ENCODE measurements at regions not wholly inside any gene's neighbourhood (a gene's known extent, or its start where the extent isn't known, plus 50 kb on each side); places are given as distances from the start of the nearest gene placed in this dataset.

DNA sequence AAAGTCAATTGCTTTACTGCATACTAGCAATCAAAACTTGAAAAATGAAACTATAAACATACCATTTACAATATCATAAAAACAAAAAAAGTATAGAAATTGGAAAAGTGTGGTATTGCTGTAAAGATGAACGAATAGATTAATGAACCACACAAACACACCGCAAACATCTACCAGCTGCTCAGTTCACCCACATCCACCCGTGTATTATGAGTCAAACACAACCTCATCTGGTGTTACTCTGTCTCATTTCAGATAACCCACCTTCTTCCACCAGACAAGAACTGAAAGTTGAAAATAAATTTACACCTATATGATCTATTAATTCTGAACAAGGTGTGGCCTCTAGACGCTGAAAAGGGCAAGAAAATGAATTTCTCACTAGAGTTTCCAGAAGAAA, 53.3 kb downstream of the BLID start:
- no peak overlapping the region for H3K4me3 ChIP-seq (ENCODE audit: low read depth, low read length)
- no peak for DNase-seq (ENCODE audit: low read depth)
- TF ChIP-seq, protein P1, sequence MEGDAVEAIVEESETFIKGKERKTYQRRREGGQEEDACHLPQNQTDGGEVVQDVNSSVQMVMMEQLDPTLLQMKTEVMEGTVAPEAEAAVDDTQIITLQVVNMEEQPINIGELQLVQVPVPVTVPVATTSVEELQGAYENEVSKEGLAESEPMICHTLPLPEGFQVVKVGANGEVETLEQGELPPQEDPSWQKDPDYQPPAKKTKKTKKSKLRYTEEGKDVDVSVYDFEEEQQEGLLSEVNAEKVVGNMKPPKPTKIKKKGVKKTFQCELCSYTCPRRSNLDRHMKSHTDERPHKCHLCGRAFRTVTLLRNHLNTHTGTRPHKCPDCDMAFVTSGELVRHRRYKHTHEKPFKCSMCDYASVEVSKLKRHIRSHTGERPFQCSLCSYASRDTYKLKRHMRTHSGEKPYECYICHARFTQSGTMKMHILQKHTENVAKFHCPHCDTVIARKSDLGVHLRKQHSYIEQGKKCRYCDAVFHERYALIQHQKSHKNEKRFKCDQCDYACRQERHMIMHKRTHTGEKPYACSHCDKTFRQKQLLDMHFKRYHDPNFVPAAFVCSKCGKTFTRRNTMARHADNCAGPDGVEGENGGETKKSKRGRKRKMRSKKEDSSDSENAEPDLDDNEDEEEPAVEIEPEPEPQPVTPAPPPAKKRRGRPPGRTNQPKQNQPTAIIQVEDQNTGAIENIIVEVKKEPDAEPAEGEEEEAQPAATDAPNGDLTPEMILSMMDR (conservative IDR thresholded peaks at IDR 0.05; ENCODE audit: low read depth, low read length), result no peak

DNA sequence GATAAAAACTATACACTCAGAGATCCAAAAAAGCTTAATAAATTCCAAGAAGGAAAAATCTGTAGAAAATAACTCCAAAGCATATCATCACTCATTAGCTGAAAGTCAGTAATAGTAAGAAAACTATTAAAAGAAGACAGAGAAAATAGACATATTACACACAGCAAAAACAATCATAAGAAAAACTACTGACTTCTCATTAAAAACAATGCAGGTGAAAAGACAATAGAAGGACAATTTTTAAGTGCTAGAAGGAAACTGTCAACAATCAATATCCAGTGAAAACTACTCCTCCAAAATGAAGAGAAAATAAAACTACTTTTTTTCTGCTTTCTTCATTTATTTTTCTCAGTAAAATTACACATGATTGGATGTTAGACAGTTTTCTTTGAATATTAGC, 56.5 kb downstream of the BLID start:
- no peak for DNase-seq (ENCODE audit: low read depth)
- no peak overlapping the region for H3K4me3 ChIP-seq (ENCODE audit: low read depth, low read length)
- TF ChIP-seq, protein P1 (conservative IDR thresholded peaks at IDR 0.05; ENCODE audit: low read depth, low read length), result no peak

DNA sequence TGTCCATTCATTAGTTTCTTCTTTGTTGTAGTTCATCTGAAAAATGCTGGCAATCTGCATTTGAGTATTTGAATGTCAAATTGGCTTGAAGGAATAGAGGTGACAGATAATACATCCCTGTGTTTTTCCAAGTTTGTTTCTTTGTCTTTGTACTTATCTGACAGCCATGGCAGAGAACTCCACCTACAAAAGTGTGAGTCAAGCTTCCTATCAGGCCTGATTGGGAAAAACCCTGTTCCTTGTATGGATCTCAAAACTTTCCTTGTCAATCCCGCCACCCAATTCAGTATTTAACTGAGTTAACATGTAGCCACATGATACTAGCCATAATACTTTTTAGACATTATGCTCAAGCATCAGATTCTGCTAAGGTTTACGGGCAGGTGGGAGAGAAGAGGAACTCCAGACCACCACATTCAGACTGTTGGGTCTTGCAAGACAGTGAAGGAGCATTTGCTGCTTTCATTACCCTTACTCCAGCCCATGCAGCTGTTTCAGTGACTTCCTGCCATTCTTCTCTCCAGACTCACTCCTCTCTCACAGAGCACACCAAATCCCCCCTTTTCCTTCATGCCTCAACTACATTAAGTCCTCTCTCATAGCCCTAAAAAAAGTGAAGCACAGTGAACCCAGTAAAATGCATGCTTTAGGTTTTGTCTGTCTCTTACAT, 65.9 kb downstream of the BLID start:
- no peak for DNase-seq (ENCODE audit: low read depth)
- H3K4me3 ChIP-seq (ENCODE audit: low read depth, low read length), result no peak overlapping the region
- TF ChIP-seq, protein P1 (conservative IDR thresholded peaks at IDR 0.05; ENCODE audit: low read depth, low read length), result no peak

DNA sequence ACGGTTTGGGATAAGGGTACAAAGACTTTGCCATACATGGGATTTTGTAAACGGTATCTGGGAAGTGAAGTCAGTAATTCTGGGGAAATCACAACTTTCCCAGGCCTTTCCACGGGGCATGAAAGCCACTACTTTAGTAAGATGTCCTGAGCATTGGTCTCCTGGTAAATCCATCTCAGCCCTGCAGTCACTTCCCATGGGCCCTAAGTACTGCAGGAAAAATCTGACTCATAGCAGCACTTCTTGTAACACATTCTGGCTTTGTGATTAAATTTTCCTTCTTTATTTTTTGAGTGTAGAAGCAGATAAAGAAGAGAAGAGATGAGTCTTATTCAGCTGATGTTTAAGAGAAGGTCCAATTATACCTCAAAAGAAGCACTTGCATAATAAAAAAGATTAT, 67.6 kb downstream of the BLID start:
- TF ChIP-seq, protein P1 (conservative IDR thresholded peaks at IDR 0.05; ENCODE audit: low read depth, low read length), result no peak
- DNase-seq (ENCODE audit: low read depth), result no peak
- H3K4me3 ChIP-seq (ENCODE audit: low read depth, low read length), result no peak overlapping the region

GRCh38 chr11:122046846-122047245, 69.2 kb downstream of the BLID start:
- peak; percentile 58 for DNase-seq (ENCODE audit: low read depth)
- no peak overlapping the region for H3K4me3 ChIP-seq (ENCODE audit: low read depth, low read length)
- TF ChIP-seq, protein P1 (conservative IDR thresholded peaks at IDR 0.05; ENCODE audit: low read depth, low read length), result no peak

DNA sequence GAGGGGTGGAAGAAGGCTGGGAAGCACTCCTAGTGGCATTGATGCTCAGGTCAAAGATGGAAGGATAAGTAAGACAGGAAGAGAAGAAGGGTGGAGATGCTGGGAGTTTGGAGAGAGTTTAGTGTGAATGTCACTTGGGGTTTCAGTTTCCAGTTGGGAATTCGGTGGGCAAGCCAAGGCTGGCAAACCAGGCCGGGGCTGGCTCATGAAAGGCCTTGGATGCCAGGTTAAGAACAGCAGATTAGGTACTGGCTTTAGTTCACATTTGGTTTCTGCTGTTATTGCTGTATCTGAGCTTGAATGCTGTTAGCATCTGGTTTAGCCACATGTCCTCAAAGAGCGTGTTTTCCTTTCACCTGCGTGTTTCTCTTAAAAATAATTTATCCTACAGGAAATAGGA, 69.6 kb downstream of the BLID start:
- TF ChIP-seq, protein P1 (conservative IDR thresholded peaks at IDR 0.05; ENCODE audit: low read depth, low read length), result no peak
- no peak overlapping the region for H3K4me3 ChIP-seq (ENCODE audit: low read depth, low read length)
- no peak for DNase-seq (ENCODE audit: low read depth)

GRCh38 chr11:122045181-122045586, 70.8 kb downstream of the BLID start:
- H3K4me3 ChIP-seq (ENCODE audit: low read depth, low read length), result no peak overlapping the region
- TF ChIP-seq, protein P1 (conservative IDR thresholded peaks at IDR 0.05; ENCODE audit: low read depth, low read length), result no peak
- DNase-seq (ENCODE audit: low read depth), result peak; percentile 64
